Astrocyte (in vitro differentiated cells and primary cell): ENCODE measurements at regions not wholly inside any gene's neighbourhood (a gene's known extent, or its start where the extent isn't known, plus 50 kb on each side); places are given as distances from the start of the nearest gene placed in this dataset.
A peak's percentile ranks its signal among the peaks of the same experiment; 100 is the strongest.

Experiments used
- DNase-seq: peaks from one replicate; pipeline ENCODE4 v3.0.0-alpha.2; 2010; ENCODE audit warnings: low read depth
- FAIRE-seq: peaks from 2 replicates; lab custom pipeline; 2011; peaks lifted over from hg19 to GRCh38; lab: Jason Lieb, UNC
- H2AFZ ChIP-seq: 2 replicates; pipeline ENCODE4 v1.6.0; 2012; ENCODE audit warnings: low read depth, low read length, inconsistent platforms
- H3K27ac ChIP-seq: 2 replicates; pipeline ENCODE4 v1.5.1; 2011; ENCODE audit warnings: low read depth, low read length, inconsistent platforms
- H3K27me3 ChIP-seq: 2 replicates; pipeline ENCODE4 v1.6.0; 2011; ENCODE audit warnings: low read length, inconsistent platforms; ENCODE audit not compliant: insufficient read depth
- H3K36me3 ChIP-seq: 2 replicates; pipeline ENCODE4 v1.5.1; 2011; ENCODE audit warnings: low read length, inconsistent platforms; ENCODE audit not compliant: insufficient read depth
- H3K4me1 ChIP-seq: 2 replicates; pipeline ENCODE4 v1.5.1; 2011; ENCODE audit warnings: low read length, inconsistent platforms; ENCODE audit not compliant: insufficient read depth
- H3K4me2 ChIP-seq: 2 replicates; pipeline ENCODE4 v1.6.0; 2012; ENCODE audit warnings: low read length, inconsistent platforms
- H3K4me3 ChIP-seq: 2 replicates; pipeline ENCODE4 v1.5.1; 2011; ENCODE audit warnings: low read depth, mild to moderate bottlenecking, low read length, inconsistent platforms; ENCODE audit not compliant: insufficient read depth
- H3K79me2 ChIP-seq: 2 replicates; pipeline ENCODE4 v1.6.0; 2012; ENCODE audit warnings: mild to moderate bottlenecking, low read length, inconsistent platforms; ENCODE audit not compliant: insufficient read depth
- H3K9ac ChIP-seq: 2 replicates; pipeline ENCODE4 v1.6.0; 2012; ENCODE audit warnings: mild to moderate bottlenecking, low read length, inconsistent platforms
- H3K9me3 ChIP-seq: 2 replicates; pipeline ENCODE4 v1.5.1; 2012; ENCODE audit warnings: low read depth, mild to moderate bottlenecking, low read length, inconsistent platforms; ENCODE audit not compliant: insufficient read depth
- H4K20me1 ChIP-seq: 2 replicates; pipeline ENCODE4 v1.6.0; 2012; ENCODE audit warnings: low read length, inconsistent platforms; ENCODE audit not compliant: insufficient read depth
- H3K27ac Mint-ChIP-seq: one replicate; pipeline ENCODE4 v1.8.0; 2021; ENCODE audit warnings: mild to moderate bottlenecking, mixed read lengths; ENCODE audit not compliant: unreplicated experiment
- H3K27me3 Mint-ChIP-seq: one replicate; pipeline ENCODE4 v1.8.0; 2021; ENCODE audit warnings: low read depth, mixed read lengths; ENCODE audit not compliant: unreplicated experiment
- H3K36me3 Mint-ChIP-seq: one replicate; pipeline ENCODE4 v1.8.0; 2021; ENCODE audit warnings: low read depth, mixed read lengths; ENCODE audit not compliant: unreplicated experiment
- H3K4me1 Mint-ChIP-seq: one replicate; pipeline ENCODE4 v1.8.0; 2021; ENCODE audit warnings: low read depth, mixed read lengths; ENCODE audit not compliant: unreplicated experiment
- H3K4me3 Mint-ChIP-seq: one replicate; pipeline ENCODE4 v1.8.0; 2021; ENCODE audit warnings: mild to moderate bottlenecking, moderate library complexity, mixed read lengths; ENCODE audit not compliant: unreplicated experiment
- H3K9me3 Mint-ChIP-seq: one replicate; pipeline ENCODE4 v1.8.0; 2021; ENCODE audit warnings: mild to moderate bottlenecking, mixed read lengths; ENCODE audit not compliant: unreplicated experiment
- EZH2 ChIP-seq: IDR thresholded peaks from 2 replicates; pipeline ENCODE4 v1.6.1; 2012; ENCODE audit warnings: mild to moderate bottlenecking, low read length, inconsistent platforms; ENCODE audit not compliant: insufficient read depth
- TF ChIP-seq, protein P1 (sequence below): IDR thresholded peaks from 2 replicates; pipeline ENCODE4 v1.5.1; 2011; ENCODE audit warnings: low read depth, mild to moderate bottlenecking, inconsistent platforms, low read length, moderate library complexity; ENCODE audit not compliant: insufficient read depth

DNA sequence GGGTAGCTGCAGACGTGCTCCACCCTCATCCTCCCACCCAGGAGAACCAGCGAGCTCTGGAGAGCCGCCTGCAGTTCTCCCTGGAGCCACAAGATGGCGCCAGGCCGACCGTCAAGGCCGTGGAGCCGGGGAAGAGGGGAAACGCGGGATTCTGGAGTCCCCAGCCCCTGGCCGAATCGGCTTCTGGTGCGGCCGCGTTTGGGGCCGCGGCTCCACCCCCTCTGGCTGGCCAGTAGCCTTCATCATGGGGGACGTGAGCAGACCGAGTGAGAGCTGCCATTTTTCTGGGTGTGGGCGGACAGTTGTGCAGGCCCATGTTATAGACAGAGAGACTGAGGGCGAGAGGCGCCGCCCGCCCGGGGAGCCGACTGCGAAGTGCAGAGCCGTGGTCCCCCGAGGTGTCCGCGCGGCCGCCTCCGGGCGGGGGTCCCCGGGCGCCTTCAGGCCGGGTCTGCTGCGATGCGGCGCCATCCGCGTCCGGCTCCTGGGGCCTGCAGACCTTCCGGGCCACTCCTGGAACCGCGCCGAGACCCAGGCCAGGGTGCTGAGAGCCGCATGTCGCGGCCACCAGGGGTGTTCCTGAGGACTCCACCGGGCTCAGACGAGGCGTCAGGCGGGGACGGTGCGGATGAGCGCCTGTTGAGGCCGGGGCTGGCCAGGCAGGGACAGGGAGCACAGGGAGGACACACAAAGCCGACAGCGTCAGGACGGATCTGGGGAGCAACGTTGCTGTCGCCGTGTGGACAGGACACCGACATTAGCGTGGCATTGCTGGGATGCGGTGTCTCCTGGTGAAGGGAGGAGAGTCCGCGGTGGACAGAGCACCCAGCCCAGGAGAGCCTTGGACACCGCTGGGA, 418.2 kb upstream of the HS6ST1 start:
- H4K20me1 ChIP-seq = no peaks in the 10 kb centered on the region
- peak overlapping the region; percentile 56 for H3K9ac ChIP-seq
- no peak for TF ChIP-seq EZH2
- TF ChIP-seq, protein P1, sequence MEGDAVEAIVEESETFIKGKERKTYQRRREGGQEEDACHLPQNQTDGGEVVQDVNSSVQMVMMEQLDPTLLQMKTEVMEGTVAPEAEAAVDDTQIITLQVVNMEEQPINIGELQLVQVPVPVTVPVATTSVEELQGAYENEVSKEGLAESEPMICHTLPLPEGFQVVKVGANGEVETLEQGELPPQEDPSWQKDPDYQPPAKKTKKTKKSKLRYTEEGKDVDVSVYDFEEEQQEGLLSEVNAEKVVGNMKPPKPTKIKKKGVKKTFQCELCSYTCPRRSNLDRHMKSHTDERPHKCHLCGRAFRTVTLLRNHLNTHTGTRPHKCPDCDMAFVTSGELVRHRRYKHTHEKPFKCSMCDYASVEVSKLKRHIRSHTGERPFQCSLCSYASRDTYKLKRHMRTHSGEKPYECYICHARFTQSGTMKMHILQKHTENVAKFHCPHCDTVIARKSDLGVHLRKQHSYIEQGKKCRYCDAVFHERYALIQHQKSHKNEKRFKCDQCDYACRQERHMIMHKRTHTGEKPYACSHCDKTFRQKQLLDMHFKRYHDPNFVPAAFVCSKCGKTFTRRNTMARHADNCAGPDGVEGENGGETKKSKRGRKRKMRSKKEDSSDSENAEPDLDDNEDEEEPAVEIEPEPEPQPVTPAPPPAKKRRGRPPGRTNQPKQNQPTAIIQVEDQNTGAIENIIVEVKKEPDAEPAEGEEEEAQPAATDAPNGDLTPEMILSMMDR = peak; percentile 94
- no peaks in the 10 kb centered on the region for H3K36me3 ChIP-seq
- Mint-ChIP-seq H3K36me3 (peaks cover 2% of the 10 kb centered on the region), H3K9me3 (no peaks in the 10 kb centered on the region), H3K27ac (no peak overlapping the region), H3K27me3 (peaks cover 19% of the 10 kb centered on the region), H3K4me3 (no peak overlapping the region), H3K4me1 (peaks cover 18% of the 10 kb centered on the region)
- no peaks in the 10 kb centered on the region for H3K9me3 ChIP-seq
- peak overlapping the region; percentile 86 for H3K4me2 ChIP-seq
- DNase-seq (peak; percentile 30), FAIRE-seq (no peak)
- no peaks in the 10 kb centered on the region for H3K79me2 ChIP-seq
- no peaks in the 10 kb centered on the region for H3K27me3 ChIP-seq
- H3K4me1 ChIP-seq = peaks cover 21% of the 10 kb centered on the region
- H2AFZ ChIP-seq = peak overlapping the region; percentile 88
- no peak overlapping the region for H3K27ac ChIP-seq
- H3K4me3 ChIP-seq = peak overlapping the region; percentile 47

DNA sequence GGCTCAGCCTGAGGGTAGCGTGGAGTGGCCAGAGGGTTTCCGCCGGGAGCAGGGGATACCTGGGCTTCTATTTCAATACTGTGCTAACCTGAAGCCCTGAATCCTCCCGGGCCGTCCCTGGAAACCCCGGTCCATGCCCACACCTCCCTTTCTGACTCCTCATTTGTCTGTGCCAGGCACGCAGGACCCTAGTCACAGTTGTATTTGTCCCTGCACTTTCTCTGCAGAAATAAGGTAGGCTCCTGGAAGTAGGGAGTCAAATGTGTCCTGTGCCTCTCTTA, 418.8 kb upstream of the HS6ST1 start:
- Histone ChIP-seq H3K9me3 (no peaks in the 10 kb centered on the region), H3K27me3 (no peaks in the 10 kb centered on the region), H3K9ac (no peak overlapping the region), H3K4me3 (no peak overlapping the region), H2AFZ (peak overlapping the region; percentile 88), H3K27ac (no peak overlapping the region), H3K36me3 (no peaks in the 10 kb centered on the region), H3K79me2 (no peaks in the 10 kb centered on the region), H3K4me1 (peaks cover 21% of the 10 kb centered on the region), H4K20me1 (no peaks in the 10 kb centered on the region), H3K4me2 (no peak overlapping the region)
- Mint-ChIP-seq H3K4me3 (no peak overlapping the region), H3K4me1 (peaks cover 21% of the 10 kb centered on the region), H3K9me3 (no peaks in the 10 kb centered on the region), H3K36me3 (peaks cover under 1% of the 10 kb centered on the region), H3K27me3 (peaks cover 16% of the 10 kb centered on the region), H3K27ac (no peak overlapping the region)
- TF ChIP-seq EZH2 = no peak
- TF ChIP-seq, protein P1 = no peak
- no peak for DNase-seq
- FAIRE-seq = no peak

DNA sequence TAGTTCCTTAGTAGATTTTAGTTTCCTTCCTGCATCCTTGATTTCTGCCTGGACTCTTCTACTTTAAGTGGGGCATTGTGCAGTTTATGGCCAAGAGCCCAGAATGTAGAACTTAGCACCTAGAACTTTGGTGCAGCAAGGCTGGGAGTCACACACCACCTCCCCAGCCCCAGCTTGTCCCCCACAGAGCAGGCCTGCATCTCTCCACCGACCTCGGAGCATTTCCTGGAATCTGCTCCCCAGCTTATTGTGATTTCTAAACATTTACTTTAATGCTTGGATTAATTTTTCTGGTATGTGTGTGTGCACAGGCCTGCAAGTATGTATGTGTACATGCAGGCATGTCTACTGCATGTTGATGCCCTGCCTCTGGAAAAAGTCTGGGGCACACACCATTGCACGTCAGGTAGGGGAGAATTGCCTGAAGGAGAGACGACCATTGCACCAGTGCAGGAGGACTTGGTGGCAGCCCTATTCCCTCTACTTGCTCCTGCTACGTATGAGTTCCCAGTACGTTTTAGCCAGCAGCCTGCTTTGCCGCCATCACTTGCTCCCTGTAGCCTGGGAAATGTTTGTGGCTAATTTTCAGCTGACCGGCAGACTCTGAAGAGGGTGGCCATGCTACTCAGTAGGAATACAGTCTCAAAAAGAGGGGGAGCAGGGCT, 419.9 kb upstream of the HS6ST1 start:
- Histone ChIP-seq H4K20me1 (no peaks in the 10 kb centered on the region), H3K9ac (no peak overlapping the region), H2AFZ (no peak overlapping the region), H3K27me3 (no peaks in the 10 kb centered on the region), H3K4me1 (peaks cover 13% of the 10 kb centered on the region), H3K27ac (no peak overlapping the region), H3K9me3 (no peaks in the 10 kb centered on the region), H3K79me2 (no peaks in the 10 kb centered on the region), H3K36me3 (no peaks in the 10 kb centered on the region), H3K4me3 (no peak overlapping the region), H3K4me2 (no peak overlapping the region)
- TF ChIP-seq EZH2 = no peak
- TF ChIP-seq, protein P1 = no peak
- H3K27me3 Mint-ChIP-seq = peaks cover 12% of the 10 kb centered on the region
- peaks cover 16% of the 10 kb centered on the region for H3K4me1 Mint-ChIP-seq
- no peak overlapping the region for H3K27ac Mint-ChIP-seq
- no peak for DNase-seq
- H3K9me3 Mint-ChIP-seq = no peaks in the 10 kb centered on the region
- no peak overlapping the region for H3K4me3 Mint-ChIP-seq
- no peaks in the 10 kb centered on the region for H3K36me3 Mint-ChIP-seq
- FAIRE-seq = no peak
